A673 (cell line): ENCODE measurements at regions not wholly inside any gene's neighbourhood (a gene's known extent, or its start where the extent isn't known, plus 50 kb on each side); places are given as distances from the start of the nearest gene placed in this dataset.
"Not testable (repeated sequence)": the region's sequence is repeated elsewhere in the genome, so short reads cannot be mapped to it uniquely, and the experiment has no call there.

ENCODE experiments used
- BruUV-seq: library from RNA; stranded (reverse); fragments of 400-500 nt; replicated peaks from 2 replicates; lab custom pipeline; 2021; lab: Mats Ljungman, UMichigan
- CTCF ChIA-PET: fragments of 300-600 bp; sonication (Branson Sonifier 250); formaldehyde crosslinking; loops from one replicate; lab custom pipeline; 2022; ENCODE audit warnings: antibody characterized with exemption; lab: Charles Lee
- POLR2A ChIA-PET: fragments of 300-600 bp; sonication (Branson Sonifier 250); formaldehyde crosslinking; loops from one replicate; lab custom pipeline; 2022; ENCODE audit warnings: antibody characterized with exemption; ENCODE audit not compliant: low non-redundant PET; lab: Charles Lee
- DNase-seq: peaks from one replicate; pipeline ENCODE4 v3.0.0-alpha.2; 2015; ENCODE audit warnings: low spot score
- H3K27ac ChIP-seq: fragments of 200-600 bp; sonication (generic); 2 replicates; pipeline ENCODE4 v1.5.1; 2016; ENCODE audit warnings: mixed run types, low read depth, mild to moderate bottlenecking, mixed read lengths, antibody characterized with exemption, low read length; ENCODE audit not compliant: poor library complexity, severe bottlenecking
- H3K27me3 ChIP-seq: fragments of 200-600 bp; sonication (generic); replicated peaks from 2 replicates; pipeline ENCODE4 v1.6.1; 2017; ENCODE audit warnings: mixed run types, low read depth, mild to moderate bottlenecking, mixed read lengths, antibody characterized with exemption, low read length; ENCODE audit not compliant: insufficient read depth, poor library complexity
- H3K36me3 ChIP-seq: fragments of 200-600 bp; sonication (generic); 2 replicates; pipeline ENCODE4 v1.6.1; 2016; ENCODE audit warnings: mixed run types, mild to moderate bottlenecking, mixed read lengths, antibody characterized with exemption, low read length; ENCODE audit not compliant: insufficient read depth, poor library complexity, severe bottlenecking
- H3K4me1 ChIP-seq: fragments of 200-600 bp; sonication (generic); 2 replicates; pipeline ENCODE4 v1.6.1; 2017; ENCODE audit warnings: mixed run types, mild to moderate bottlenecking, mixed read lengths, antibody characterized with exemption, low read length; ENCODE audit not compliant: insufficient read depth, poor library complexity, severe bottlenecking
- H3K4me3 ChIP-seq: fragments of 200-600 bp; sonication (generic); 2 replicates; pipeline ENCODE4 v1.5.1; 2016; ENCODE audit warnings: low read depth, mixed run types, mild to moderate bottlenecking, mixed read lengths, low read length; ENCODE audit not compliant: poor library complexity, severe bottlenecking
- H3K9me3 ChIP-seq: fragments of 200-600 bp; sonication (generic); 2 replicates; pipeline ENCODE4 v1.6.1; 2016; ENCODE audit warnings: mixed run types, low read depth, mild to moderate bottlenecking, mixed read lengths, antibody characterized with exemption, low read length; ENCODE audit not compliant: poor library complexity, severe bottlenecking
- CTCF ChIP-seq: fragments of 300-800, 200-600 bp; sonication (generic); conservative IDR thresholded peaks from 2 replicates; pipeline ENCODE4 v1.5.1; 2017; ENCODE audit warnings: low read depth, mild to moderate bottlenecking, antibody characterized with exemption, low read length, moderate library complexity, mixed read lengths
- EZH2 ChIP-seq: fragments of 200-600 bp; sonication (generic); IDR thresholded peaks from 2 replicates; pipeline ENCODE4 v1.6.1; 2017; ENCODE audit warnings: borderline replicate concordance, low read depth, mild to moderate bottlenecking, mixed read lengths, antibody characterized with exemption, low read length; ENCODE audit not compliant: poor library complexity, severe bottlenecking
- intact Hi-C: fragments of 100-400 bp; cut with micrococcal nuclease; formaldehyde crosslinking; loops from one replicate; pipeline ENCODE4 v1.10.0; 2022; ENCODE audit not compliant: unreplicated experiment

- H3K4me3 ChIP-seq = no peak overlapping the region
- no TSS peak for BruUV-seq
Observed at GRCh38 chr11:71091506-71092265, 160.7 kb downstream of the SHANK2 start.

GRCh38 chr11:71089571-71089970, 162.8 kb downstream of the SHANK2 start:
- H3K9me3 ChIP-seq = no peaks in the 10 kb centered on the region
- intact Hi-C loops = loop anchor here (5.0 kb wide), 1 partner anchor 333 kb away; no protein-coding TSS in a partner anchor
- no peaks in the 10 kb centered on the region for H3K4me1 ChIP-seq
- no peak overlapping the region for H3K27ac ChIP-seq
- H3K27me3 ChIP-seq = no peaks in the 10 kb centered on the region
- BruUV-seq = no TSS peak
- no peaks in the 10 kb centered on the region for H3K36me3 ChIP-seq
- CTCF ChIA-PET = interaction anchor here (0.8 kb wide), 1 partner anchor 164 kb away, joined by 3 read pairs; no protein-coding TSS in a partner anchor
- DNase-seq = no peak
- H3K4me3 ChIP-seq = no peak overlapping the region
- TF ChIP-seq EZH2 = no peak
- TF ChIP-seq CTCF = no peak
- POLR2A ChIA-PET = no interaction called here

More at GRCh38 chr11:71091506-71092265, 160.7 kb downstream of the SHANK2 start:
- DNase-seq = no peak
- Histone ChIP-seq H3K9me3 (no peaks in the 10 kb centered on the region), H3K27ac (no peak overlapping the region), H3K4me1 (no peaks in the 10 kb centered on the region), H3K27me3 (no peaks in the 10 kb centered on the region), H3K36me3 (no peaks in the 10 kb centered on the region)
- POLR2A ChIA-PET = no interaction called here
- intact Hi-C loops = no loop called here
- TF ChIP-seq CTCF (no peak), EZH2 (no peak)
- CTCF ChIA-PET = no interaction called here

- DNase-seq, H3K27ac ChIP-seq, H3K36me3 ChIP-seq, BruUV-seq, H3K27me3 ChIP-seq, H3K4me1 ChIP-seq, POLR2A ChIA-PET, H3K9me3 ChIP-seq, H3K4me3 ChIP-seq: not testable (repeated sequence)
- intact Hi-C loops = loop anchor here (5.0 kb wide), 1 partner anchor 334 kb away; no protein-coding TSS in a partner anchor
- CTCF ChIA-PET = interaction anchor here (0.8 kb wide), 1 partner anchor 165 kb away, joined by 3 read pairs; no protein-coding TSS in a partner anchor
Observed at GRCh38 chr11:71088314-71089215, 163.8 kb downstream of the SHANK2 start.
